ENCODE measurements at regions not wholly inside any gene's neighbourhood (a gene's known extent, or its start where the extent isn't known, plus 50 kb on each side); places are given as distances from the start of the nearest gene placed in this dataset.
A peak's percentile ranks its signal among the peaks of the same experiment; 100 is the strongest.
"Not testable (repeated sequence)": the region's sequence is repeated elsewhere in the genome, so short reads cannot be mapped to it uniquely, and the experiment has no call there.

- DNase-seq (ENCODE audit: low read depth), result no peak
These were observed 179.7 kb upstream of the ST6GALNAC5 start for GRCh38 chr1:76687307-76688175.

GRCh38 chr1:76690766-76691165, 176.5 kb upstream of the ST6GALNAC5 start:
- DNase-seq (ENCODE audit: low read depth), result no peak

GRCh38 chr1:76695535-76695934, 171.7 kb upstream of the ST6GALNAC5 start:
- DNase-seq (ENCODE audit: low read depth), result no peak

- no peak for DNase-seq (ENCODE audit: low read depth)
These were observed 169.9 kb upstream of the ST6GALNAC5 start for GRCh38 chr1:76697361-76697760.

GRCh38 chr1:76699646-76700045, 167.6 kb upstream of the ST6GALNAC5 start:
- not testable (repeated sequence) for DNase-seq (ENCODE audit: low read depth)

- DNase-seq (ENCODE audit: low read depth), result not testable (repeated sequence)
These were observed 167.1 kb upstream of the ST6GALNAC5 start for GRCh38 chr1:76700200-76700599.

- DNase-seq (ENCODE audit: low read depth), result no peak
These were observed 161.7 kb upstream of the ST6GALNAC5 start for GRCh38 chr1:76705560-76705959.

GRCh38 chr1:76713535-76713934, 153.7 kb upstream of the ST6GALNAC5 start:
- no peak for DNase-seq (ENCODE audit: low read depth)

GRCh38 chr1:76715474-76715873, 151.8 kb upstream of the ST6GALNAC5 start:
- no peak for DNase-seq (ENCODE audit: low read depth)

- no peak for DNase-seq (ENCODE audit: low read depth)
These were observed 143.3 kb upstream of the ST6GALNAC5 start for GRCh38 chr1:76723949-76724348.

- DNase-seq (ENCODE audit: low read depth), result no peak
These were observed 142.5 kb upstream of the ST6GALNAC5 start for GRCh38 chr1:76724816-76725215.

- DNase-seq (ENCODE audit: low read depth), result peak; percentile 3
These were observed 141.2 kb upstream of the ST6GALNAC5 start for GRCh38 chr1:76725864-76726619.

- DNase-seq (ENCODE audit: low read depth), result no peak
These were observed 139.8 kb upstream of the ST6GALNAC5 start for GRCh38 chr1:76727520-76727919.

GRCh38 chr1:76729142-76729541, 138.1 kb upstream of the ST6GALNAC5 start:
- DNase-seq (ENCODE audit: low read depth), result no peak

- no peak for DNase-seq (ENCODE audit: low read depth)
These were observed 137.3 kb upstream of the ST6GALNAC5 start for GRCh38 chr1:76730027-76730426.

- not testable (repeated sequence) for DNase-seq (ENCODE audit: low read depth)
These were observed 128.9 kb upstream of the ST6GALNAC5 start for GRCh38 chr1:76738355-76738754.

- not testable (repeated sequence) for DNase-seq (ENCODE audit: low read depth)
These were observed 126.3 kb upstream of the ST6GALNAC5 start for GRCh38 chr1:76740956-76741355.

GRCh38 chr1:76744989-76745388, 122.3 kb upstream of the ST6GALNAC5 start:
- no peak for DNase-seq (ENCODE audit: low read depth)

- no peak for DNase-seq (ENCODE audit: low read depth)
These were observed 121.1 kb upstream of the ST6GALNAC5 start for GRCh38 chr1:76746206-76746605.

GRCh38 chr1:76754730-76755129, 112.5 kb upstream of the ST6GALNAC5 start:
- no peak for DNase-seq (ENCODE audit: low read depth)

- DNase-seq (ENCODE audit: low read depth), result no peak
These were observed 108.0 kb upstream of the ST6GALNAC5 start for GRCh38 chr1:76759171-76759860.

GRCh38 chr1:76759950-76760349, 107.3 kb upstream of the ST6GALNAC5 start:
- no peak for DNase-seq (ENCODE audit: low read depth)

- no peak for DNase-seq (ENCODE audit: low read depth)
These were observed 103.5 kb upstream of the ST6GALNAC5 start for GRCh38 chr1:76763738-76764137.

Data from GM04504 (cell line).